HEK293 (cell line): ENCODE measurements at regions not wholly inside any gene's neighbourhood (a gene's known extent, or its start where the extent isn't known, plus 50 kb on each side); places are given as distances from the start of the nearest gene placed in this dataset.

Source experiments
- CTCF ChIA-PET: fragments of 350-600 bp; formaldehyde crosslinking; extraction: SDS; loops from one replicate; lab custom pipeline; 2021; ENCODE audit warnings: antibody characterized with exemption; lab: Yijun Ruan, JAX
- POLR2A ChIA-PET: fragments of 300-600 bp; formaldehyde crosslinking; extraction: SDS; loops from one replicate; lab custom pipeline; 2020; ENCODE audit warnings: antibody characterized with exemption, inconsistent platforms; lab: Yijun Ruan, JAX
- H3K27ac ChIP-seq: fragments of 200-500 bp; sonication (Bioruptor generic); 2 replicates; pipeline ENCODE4 v1.5.1; 2014; ENCODE audit warnings: low read depth, low read length, control low read depth, inconsistent platforms; ENCODE audit errors: extremely low read depth
- H3K36me3 ChIP-seq, 2 experiments: fragments of 200-500 bp in 1 of 2; sonication (Bioruptor generic) in 1 of 2; 1 replicate in 1 of 2; 2 replicates in 1 of 2; pipeline ENCODE4 v1.5.1; 2014 to 2017; ENCODE audit warnings: inconsistent platforms in 2 of 2, low read length in 2 of 2; ENCODE audit not compliant: control insufficient read depth in 2 of 2, insufficient read depth in 1 of 2
- H3K4me1 ChIP-seq: fragments of 200-500 bp; sonication (Bioruptor generic); 2 replicates; pipeline ENCODE4 v1.5.1; 2014; ENCODE audit warnings: mild to moderate bottlenecking, low read length, inconsistent platforms; ENCODE audit not compliant: control insufficient read depth, insufficient read depth
- H3K4me3 ChIP-seq: 2 replicates; pipeline ENCODE4 v1.5.1; 2011; ENCODE audit warnings: low read depth, mild to moderate bottlenecking, control low read depth, low read length, moderate library complexity
- H3K9me3 ChIP-seq: fragments of 200-500 bp; sonication (Bioruptor generic); 2 replicates; pipeline ENCODE4 v1.5.1; 2014; ENCODE audit warnings: low read depth, low read length, inconsistent platforms; ENCODE audit not compliant: control insufficient read depth, insufficient read depth
- KLF1 ChIP-seq: fragments of 450-650 bp; formaldehyde crosslinking; IDR thresholded peaks from 2 replicates; pipeline ENCODE4 v1.5.1; 2016; ENCODE audit warnings: missing biosample characterization, missing genetic modification characterization
- KLF16 ChIP-seq: fragments of 450-650 bp; formaldehyde crosslinking; IDR thresholded peaks from 2 replicates; pipeline ENCODE4 v1.5.1; 2017; ENCODE audit warnings: missing biosample characterization, missing genetic modification characterization
- MZF1 ChIP-seq: fragments of 450-650 bp; formaldehyde crosslinking; IDR thresholded peaks from 2 replicates; pipeline ENCODE4 v1.5.1; 2017; ENCODE audit warnings: missing biosample characterization, missing genetic modification characterization, borderline replicate concordance
- SP2 ChIP-seq: fragments of 450-650 bp; formaldehyde crosslinking; IDR thresholded peaks from 2 replicates; pipeline ENCODE4 v1.5.1; 2016; ENCODE audit warnings: missing biosample characterization, missing genetic modification characterization
- ZNF184 ChIP-seq: fragments of 450-650 bp; IDR thresholded peaks from 2 replicates; pipeline ENCODE4 v1.5.1; 2018; ENCODE audit warnings: missing biosample characterization, mild to moderate bottlenecking, missing genetic modification characterization
- ZNF24 ChIP-seq: fragments of 450-650 bp; formaldehyde crosslinking; IDR thresholded peaks from 2 replicates; pipeline ENCODE4 v1.5.1; 2016; ENCODE audit warnings: missing biosample characterization, missing genetic modification characterization
- ZNF266 ChIP-seq: fragments of 450-650 bp; formaldehyde crosslinking; IDR thresholded peaks from 2 replicates; pipeline ENCODE4 v1.5.1; 2016; ENCODE audit warnings: missing biosample characterization, missing genetic modification characterization, low read depth
- ZNF311 ChIP-seq: fragments of 450-650 bp; formaldehyde crosslinking; IDR thresholded peaks from 2 replicates; pipeline ENCODE4 v1.5.1; 2017; ENCODE audit warnings: missing biosample characterization, missing genetic modification characterization, borderline replicate concordance
- ZNF324 ChIP-seq: fragments of 450-650 bp; formaldehyde crosslinking; IDR thresholded peaks from 2 replicates; pipeline ENCODE4 v1.5.1; 2016; ENCODE audit warnings: missing biosample characterization, missing genetic modification characterization
- ZNF510 ChIP-seq: fragments of 450-650 bp; formaldehyde crosslinking; IDR thresholded peaks from 2 replicates; pipeline ENCODE4 v1.5.1; 2018; ENCODE audit warnings: mild to moderate bottlenecking, missing genetic modification characterization, missing biosample characterization; ENCODE audit not compliant: insufficient replicate concordance
- ZNF560 ChIP-seq: fragments of 450-650 bp; formaldehyde crosslinking; IDR thresholded peaks from 2 replicates; pipeline ENCODE4 v1.5.1; 2017; ENCODE audit warnings: missing biosample characterization, missing genetic modification characterization, borderline replicate concordance
- ZNF621 ChIP-seq: fragments of 450-650 bp; formaldehyde crosslinking; IDR thresholded peaks from 2 replicates; pipeline ENCODE4 v1.5.1; 2017; ENCODE audit warnings: missing biosample characterization, missing genetic modification characterization
- ZNF623 ChIP-seq: fragments of 450-650 bp; formaldehyde crosslinking; IDR thresholded peaks from 2 replicates; pipeline ENCODE4 v1.5.1; 2016; ENCODE audit warnings: missing biosample characterization, missing genetic modification characterization
- ZNF777 ChIP-seq: fragments of 450-650 bp; formaldehyde crosslinking; IDR thresholded peaks from 2 replicates; pipeline ENCODE4 v1.5.1; 2017; ENCODE audit warnings: missing biosample characterization, missing genetic modification characterization, borderline replicate concordance
- TF ChIP-seq, protein P1 (sequence below): fragments of 450-650 bp; formaldehyde crosslinking; IDR thresholded peaks from 2 replicates; pipeline ENCODE4 v1.5.1; 2016; ENCODE audit warnings: missing biosample characterization, missing genetic modification characterization
- TF ChIP-seq, protein P2 (sequence below): fragments of 450-650 bp; formaldehyde crosslinking; IDR thresholded peaks from 2 replicates; pipeline ENCODE4 v1.5.1; 2016; ENCODE audit warnings: missing biosample characterization, missing genetic modification characterization
- TF ChIP-seq, protein P3 (sequence below): sonication (generic); formaldehyde crosslinking; IDR thresholded peaks from 2 replicates; pipeline ENCODE4 v1.8.1; 2022; ENCODE audit warnings: mild to moderate bottlenecking, moderate library complexity, missing genetic modification reagents
- TF ChIP-seq, protein P4 (sequence below): fragments of 450-650 bp; IDR thresholded peaks from 2 replicates; pipeline ENCODE4 v1.5.1; 2018; ENCODE audit warnings: missing biosample characterization, mild to moderate bottlenecking, missing genetic modification characterization
- TF ChIP-seq, protein P5 (sequence below): fragments of 450-650 bp; formaldehyde crosslinking; IDR thresholded peaks from 2 replicates; pipeline ENCODE4 v1.5.1; 2016; ENCODE audit warnings: missing biosample characterization, missing genetic modification characterization

DNA sequence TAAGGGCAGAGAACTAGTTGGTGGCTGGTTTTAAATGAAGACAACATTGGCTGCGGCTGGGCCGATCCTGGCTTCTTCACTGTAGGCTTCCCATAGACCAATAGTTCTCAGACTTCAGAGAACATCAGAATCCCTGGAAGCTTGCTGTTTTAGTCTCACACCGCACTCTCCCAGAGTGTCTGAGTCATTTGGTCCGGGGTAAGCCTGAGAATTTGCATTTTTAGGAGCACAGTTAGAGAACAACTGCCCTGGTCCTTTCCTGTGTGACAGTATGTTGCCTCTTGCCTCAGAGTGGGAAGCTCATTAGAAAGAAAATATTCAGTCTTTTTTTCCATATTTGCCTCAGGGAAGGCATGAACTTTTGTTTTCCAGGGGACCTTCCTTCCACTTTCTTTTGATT lies 137.1 kb upstream of the GAREM1 start:
- Histone ChIP-seq H3K9me3 (no peaks in the 10 kb centered on the region), H3K27ac (no peak overlapping the region), H3K4me1 (peaks cover 6% of the 10 kb centered on the region; the same call in 1 of the 2 replicates), H3K36me3 (no peaks in the 10 kb centered on the region), H3K4me3 (no peak overlapping the region)
- ChIA-PET CTCF (interaction anchor here (1.1 kb wide), 1 partner anchor 32 kb away, joined by 3 read pairs; no protein-coding TSS in a partner anchor), POLR2A (no interaction called here)
- no peak for TF ChIP-seq ZNF621 (tag by site-specific recombination)
- no peak for TF ChIP-seq ZNF311 (tag by site-specific recombination)
- TF ChIP-seq, protein P1, sequence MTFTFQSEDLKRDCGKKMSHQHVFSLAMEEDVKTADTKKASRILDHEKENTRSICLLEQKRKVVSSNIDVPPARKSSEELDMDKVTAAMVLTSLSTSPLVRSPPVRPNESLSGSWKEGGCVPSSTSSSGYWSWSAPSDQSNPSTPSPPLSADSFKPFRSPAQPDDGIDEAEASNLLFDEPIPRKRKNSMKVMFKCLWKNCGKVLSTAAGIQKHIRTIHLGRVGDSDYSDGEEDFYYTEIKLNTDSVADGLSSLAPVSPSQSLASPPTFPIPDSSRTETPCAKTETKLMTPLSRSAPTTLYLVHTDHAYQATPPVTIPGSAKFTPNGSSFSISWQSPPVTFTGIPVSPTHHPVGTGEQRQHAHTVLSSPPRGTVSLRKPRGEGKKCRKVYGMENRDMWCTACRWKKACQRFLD: no peak
- TF ChIP-seq, protein P2, sequence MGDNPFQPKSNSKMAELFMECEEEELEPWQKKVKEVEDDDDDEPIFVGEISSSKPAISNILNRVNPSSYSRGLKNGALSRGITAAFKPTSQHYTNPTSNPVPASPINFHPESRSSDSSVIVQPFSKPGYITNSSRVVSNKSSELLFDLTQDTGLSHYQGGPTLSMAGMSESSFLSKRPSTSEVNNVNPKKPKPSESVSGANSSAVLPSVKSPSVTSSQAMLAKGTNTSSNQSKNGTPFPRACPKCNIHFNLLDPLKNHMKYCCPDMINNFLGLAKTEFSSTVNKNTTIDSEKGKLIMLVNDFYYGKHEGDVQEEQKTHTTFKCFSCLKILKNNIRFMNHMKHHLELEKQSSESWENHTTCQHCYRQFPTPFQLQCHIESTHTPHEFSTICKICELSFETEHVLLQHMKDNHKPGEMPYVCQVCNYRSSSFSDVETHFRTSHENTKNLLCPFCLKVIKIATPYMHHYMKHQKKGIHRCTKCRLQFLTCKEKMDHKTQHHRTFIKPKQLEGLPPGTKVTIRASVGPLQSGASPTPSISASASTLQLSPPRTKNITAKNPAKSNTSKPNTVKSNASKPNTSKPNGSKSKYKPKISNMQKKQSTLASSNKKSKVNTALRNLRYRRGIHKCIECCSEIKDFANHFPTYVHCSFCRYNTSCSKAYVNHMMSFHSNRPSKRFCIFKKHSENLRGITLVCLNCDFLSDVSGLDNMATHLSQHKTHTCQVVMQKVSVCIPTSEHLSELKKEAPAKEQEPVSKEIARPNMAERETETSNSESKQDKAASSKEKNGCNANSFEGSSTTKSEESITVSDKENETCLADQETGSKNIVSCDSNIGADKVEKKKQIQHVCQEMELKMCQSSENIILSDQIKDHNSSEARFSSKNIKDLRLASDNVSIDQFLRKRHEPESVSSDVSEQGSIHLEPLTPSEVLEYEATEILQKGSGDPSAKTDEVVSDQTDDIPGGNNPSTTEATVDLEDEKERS (tag by site-specific recombination): no peak
- no peak for TF ChIP-seq ZNF324
- TF ChIP-seq, protein P3, sequence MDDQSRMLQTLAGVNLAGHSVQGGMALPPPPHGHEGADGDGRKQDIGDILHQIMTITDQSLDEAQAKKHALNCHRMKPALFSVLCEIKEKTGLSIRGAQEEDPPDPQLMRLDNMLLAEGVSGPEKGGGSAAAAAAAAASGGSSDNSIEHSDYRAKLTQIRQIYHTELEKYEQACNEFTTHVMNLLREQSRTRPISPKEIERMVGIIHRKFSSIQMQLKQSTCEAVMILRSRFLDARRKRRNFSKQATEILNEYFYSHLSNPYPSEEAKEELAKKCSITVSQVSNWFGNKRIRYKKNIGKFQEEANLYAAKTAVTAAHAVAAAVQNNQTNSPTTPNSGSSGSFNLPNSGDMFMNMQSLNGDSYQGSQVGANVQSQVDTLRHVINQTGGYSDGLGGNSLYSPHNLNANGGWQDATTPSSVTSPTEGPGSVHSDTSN (CRISPR knock-in tag): no peak
- TF ChIP-seq ZNF777 (tag by site-specific recombination): no peak
- TF ChIP-seq, protein P4, sequence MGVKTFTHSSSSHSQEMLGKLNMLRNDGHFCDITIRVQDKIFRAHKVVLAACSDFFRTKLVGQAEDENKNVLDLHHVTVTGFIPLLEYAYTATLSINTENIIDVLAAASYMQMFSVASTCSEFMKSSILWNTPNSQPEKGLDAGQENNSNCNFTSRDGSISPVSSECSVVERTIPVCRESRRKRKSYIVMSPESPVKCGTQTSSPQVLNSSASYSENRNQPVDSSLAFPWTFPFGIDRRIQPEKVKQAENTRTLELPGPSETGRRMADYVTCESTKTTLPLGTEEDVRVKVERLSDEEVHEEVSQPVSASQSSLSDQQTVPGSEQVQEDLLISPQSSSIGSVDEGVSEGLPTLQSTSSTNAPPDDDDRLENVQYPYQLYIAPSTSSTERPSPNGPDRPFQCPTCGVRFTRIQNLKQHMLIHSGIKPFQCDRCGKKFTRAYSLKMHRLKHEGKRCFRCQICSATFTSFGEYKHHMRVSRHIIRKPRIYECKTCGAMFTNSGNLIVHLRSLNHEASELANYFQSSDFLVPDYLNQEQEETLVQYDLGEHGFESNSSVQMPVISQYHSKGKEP: no peak
- TF ChIP-seq KLF16 (tag by site-specific recombination): no peak
- no peak for TF ChIP-seq SP2
- no peak for TF ChIP-seq MZF1 (tag by site-specific recombination)
- TF ChIP-seq ZNF510 (tag by site-specific recombination): no peak
- TF ChIP-seq KLF1 (tag by site-specific recombination): no peak
- no peak for TF ChIP-seq ZNF560 (tag by site-specific recombination)

DNA sequence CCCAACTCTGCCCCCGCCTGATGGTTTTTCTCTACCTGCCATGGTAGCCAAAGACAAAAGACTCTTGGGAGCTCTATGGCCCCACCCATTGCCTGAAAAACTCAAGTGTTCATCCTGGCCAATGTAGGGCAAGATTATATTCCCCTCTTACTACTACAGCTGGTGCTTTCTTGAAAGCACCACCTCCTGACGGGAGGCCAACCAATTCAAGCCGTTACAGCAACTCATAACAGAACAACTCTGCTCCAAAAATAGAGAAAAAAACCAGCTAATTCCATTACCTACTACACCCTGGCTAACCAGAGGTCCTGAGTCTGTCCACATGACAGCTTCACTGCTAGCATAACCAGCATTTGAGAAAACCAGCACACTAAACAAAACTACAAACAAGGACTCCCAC lies 127.5 kb upstream of the GAREM1 start:
- Histone ChIP-seq H3K9me3 (no peaks in the 10 kb centered on the region), H3K36me3 (no peaks in the 10 kb centered on the region), H3K4me3 (no peak overlapping the region), H3K4me1 (no peaks in the 10 kb centered on the region), H3K27ac (no peak overlapping the region)
- CTCF ChIA-PET: interaction anchor here (0.6 kb wide), 1 partner anchor 30 kb away, joined by 4 read pairs; no protein-coding TSS in a partner anchor
- TF ChIP-seq ZNF24 (tag by site-specific recombination): no peak
- TF ChIP-seq ZNF623 (tag by site-specific recombination): no peak
- no peak for TF ChIP-seq ZNF266 (tag by site-specific recombination)
- no peak for TF ChIP-seq ZNF184 (tag by site-specific recombination)
- TF ChIP-seq, protein P5, sequence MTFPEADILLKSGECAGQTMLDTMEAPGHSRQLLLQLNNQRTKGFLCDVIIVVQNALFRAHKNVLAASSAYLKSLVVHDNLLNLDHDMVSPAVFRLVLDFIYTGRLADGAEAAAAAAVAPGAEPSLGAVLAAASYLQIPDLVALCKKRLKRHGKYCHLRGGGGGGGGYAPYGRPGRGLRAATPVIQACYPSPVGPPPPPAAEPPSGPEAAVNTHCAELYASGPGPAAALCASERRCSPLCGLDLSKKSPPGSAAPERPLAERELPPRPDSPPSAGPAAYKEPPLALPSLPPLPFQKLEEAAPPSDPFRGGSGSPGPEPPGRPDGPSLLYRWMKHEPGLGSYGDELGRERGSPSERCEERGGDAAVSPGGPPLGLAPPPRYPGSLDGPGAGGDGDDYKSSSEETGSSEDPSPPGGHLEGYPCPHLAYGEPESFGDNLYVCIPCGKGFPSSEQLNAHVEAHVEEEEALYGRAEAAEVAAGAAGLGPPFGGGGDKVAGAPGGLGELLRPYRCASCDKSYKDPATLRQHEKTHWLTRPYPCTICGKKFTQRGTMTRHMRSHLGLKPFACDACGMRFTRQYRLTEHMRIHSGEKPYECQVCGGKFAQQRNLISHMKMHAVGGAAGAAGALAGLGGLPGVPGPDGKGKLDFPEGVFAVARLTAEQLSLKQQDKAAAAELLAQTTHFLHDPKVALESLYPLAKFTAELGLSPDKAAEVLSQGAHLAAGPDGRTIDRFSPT: no peak
- POLR2A ChIA-PET: no interaction called here
